H1 (cell line): ENCODE measurements at regions not wholly inside any gene's neighbourhood (a gene's known extent, or its start where the extent isn't known, plus 50 kb on each side); places are given as distances from the start of the nearest gene placed in this dataset.

ENCODE experiments used
- EZH2 ChIP-seq: fragments of 200-600 bp; sonication (generic); IDR thresholded peaks from 2 replicates; pipeline ENCODE4 v1.7.1; 2012; ENCODE audit warnings: low read depth, mild to moderate bottlenecking, moderate library complexity, low read length, inconsistent platforms; ENCODE audit not compliant: severe bottlenecking
- FOSL1 ChIP-seq: IDR thresholded peaks from 2 replicates; pipeline ENCODE4 v1.6.1; 2011; ENCODE audit warnings: mild to moderate bottlenecking, low read depth, low read length, moderate library complexity; ENCODE audit not compliant: insufficient read depth
- POLR2A ChIP-seq, 2 experiments: IDR thresholded peaks; 1 replicate in 1 of 2; 2 replicates in 1 of 2; pipeline ENCODE4 v1.6.1; 2011; ENCODE audit warnings: low read depth in 2 of 2, low read length in 2 of 2, mild to moderate bottlenecking in 2 of 2; ENCODE audit errors: control extremely low read depth in 1 of 2
- POLR2AphosphoS5 ChIP-seq: IDR thresholded peaks from 2 replicates; pipeline ENCODE4 v1.6.1; 2011; ENCODE audit warnings: low read depth, low read length
- TCF12 ChIP-seq: IDR thresholded peaks from 2 replicates; pipeline ENCODE4 v1.6.1; 2011; ENCODE audit warnings: low read depth, mild to moderate bottlenecking, low read length
- YY1 ChIP-seq: IDR thresholded peaks from 2 replicates; pipeline ENCODE4 v1.6.1; 2011; ENCODE audit warnings: low read depth, mild to moderate bottlenecking, low read length
- TF ChIP-seq, protein P1 (sequence below), 3 experiments: IDR thresholded peaks; 1 replicate in 2 of 3; 2 replicates in 1 of 3; pipeline versions ENCODE4 v1.5.1 to v1.6.1; 2011; ENCODE audit warnings: low read length in 3 of 3, mild to moderate bottlenecking in 3 of 3, inconsistent platforms in 2 of 3, low read depth in 1 of 3, moderate library complexity in 1 of 3; ENCODE audit not compliant: insufficient read depth in 1 of 3; ENCODE audit errors: control extremely low read depth in 1 of 3

DNA sequence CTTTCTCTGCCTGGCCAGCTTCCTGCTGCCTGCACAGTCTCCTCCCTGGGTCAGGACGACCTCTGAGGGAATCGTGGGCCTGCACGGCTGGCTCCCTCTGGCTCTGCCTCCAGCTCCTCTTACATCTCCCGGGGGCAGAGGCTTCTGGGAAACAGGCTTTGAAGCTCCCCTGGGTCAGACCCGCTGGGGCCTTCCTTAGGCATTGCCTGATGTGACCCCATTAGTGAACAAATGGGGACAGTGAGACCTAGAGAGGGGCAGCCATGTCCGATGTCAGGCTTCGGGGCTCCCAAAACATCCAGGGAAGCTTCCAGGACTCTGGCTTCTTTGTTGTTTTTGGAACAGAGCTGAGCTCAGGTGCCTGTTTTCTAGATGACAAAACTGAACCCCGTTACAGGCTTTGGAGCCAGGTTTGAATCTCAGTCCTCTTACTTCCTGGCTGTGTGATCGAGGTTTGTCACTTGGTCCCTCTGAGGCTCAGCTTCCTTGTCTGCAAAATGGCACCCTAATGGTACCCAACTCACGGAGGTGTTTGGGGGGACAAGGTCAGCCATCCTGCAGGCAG is 94.3 kb downstream of the CEBPB start:
- TF ChIP-seq, protein P1, sequence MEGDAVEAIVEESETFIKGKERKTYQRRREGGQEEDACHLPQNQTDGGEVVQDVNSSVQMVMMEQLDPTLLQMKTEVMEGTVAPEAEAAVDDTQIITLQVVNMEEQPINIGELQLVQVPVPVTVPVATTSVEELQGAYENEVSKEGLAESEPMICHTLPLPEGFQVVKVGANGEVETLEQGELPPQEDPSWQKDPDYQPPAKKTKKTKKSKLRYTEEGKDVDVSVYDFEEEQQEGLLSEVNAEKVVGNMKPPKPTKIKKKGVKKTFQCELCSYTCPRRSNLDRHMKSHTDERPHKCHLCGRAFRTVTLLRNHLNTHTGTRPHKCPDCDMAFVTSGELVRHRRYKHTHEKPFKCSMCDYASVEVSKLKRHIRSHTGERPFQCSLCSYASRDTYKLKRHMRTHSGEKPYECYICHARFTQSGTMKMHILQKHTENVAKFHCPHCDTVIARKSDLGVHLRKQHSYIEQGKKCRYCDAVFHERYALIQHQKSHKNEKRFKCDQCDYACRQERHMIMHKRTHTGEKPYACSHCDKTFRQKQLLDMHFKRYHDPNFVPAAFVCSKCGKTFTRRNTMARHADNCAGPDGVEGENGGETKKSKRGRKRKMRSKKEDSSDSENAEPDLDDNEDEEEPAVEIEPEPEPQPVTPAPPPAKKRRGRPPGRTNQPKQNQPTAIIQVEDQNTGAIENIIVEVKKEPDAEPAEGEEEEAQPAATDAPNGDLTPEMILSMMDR (IDR thresholded peaks at IDR 0.05; ENCODE audit: control extremely low read depth in 1 of 3, insufficient read depth in 1 of 3, low read depth in 1 of 3, low read length in 3 of 3): no peak
- TF ChIP-seq POLR2A (IDR thresholded peaks at IDR 0.05; ENCODE audit: control extremely low read depth in 1 of 2, low read depth in 2 of 2, low read length in 2 of 2) (no peak), EZH2 (no peak), POLR2AphosphoS5 (no peak), TCF12 (no peak), YY1 (no peak), FOSL1 (no peak)
